ENCODE measurements at regions not wholly inside any gene's neighbourhood (a gene's known extent, or its start where the extent isn't known, plus 50 kb on each side); places are given as distances from the start of the nearest gene placed in this dataset.

- no peaks in the 10 kb centered on the region for H3K4me1 ChIP-seq (ENCODE audit: control insufficient read depth, insufficient read depth, low read length)
- no CpG with 5 or more reads among the region's 2 CpGs for WGBS (ENCODE audit: insufficient coverage, low lambda C conversion rate)
- H3K9me3 ChIP-seq (ENCODE audit: control insufficient read depth, low read depth, low read length), result no peaks in the 10 kb centered on the region
- no peak overlapping the region for H3K4me3 ChIP-seq (ENCODE audit: low read length)
- H3K27me3 ChIP-seq (ENCODE audit: control insufficient read depth, insufficient read depth, low read length), result no peaks in the 10 kb centered on the region
- H3K36me3 ChIP-seq (ENCODE audit: control insufficient read depth, insufficient read depth, low read length), result no peaks in the 10 kb centered on the region
- no peak overlapping the region for H3K27ac ChIP-seq (ENCODE audit: low read length)
- DNase-seq, result no peak
Measured at GRCh38 chr3:94179059-94179458, 116.2 kb downstream of the NSUN3 start.

- DNase-seq, result no peak
- Histone ChIP-seq H3K4me3 (ENCODE audit: low read length) (no peak overlapping the region), H3K27me3 (ENCODE audit: control insufficient read depth, insufficient read depth, low read length) (no peaks in the 10 kb centered on the region), H3K4me1 (ENCODE audit: control insufficient read depth, insufficient read depth, low read length) (no peaks in the 10 kb centered on the region), H3K27ac (ENCODE audit: low read length) (no peak overlapping the region), H3K9me3 (ENCODE audit: control insufficient read depth, low read depth, low read length) (no peaks in the 10 kb centered on the region), H3K36me3 (ENCODE audit: control insufficient read depth, insufficient read depth, low read length) (no peaks in the 10 kb centered on the region)
- WGBS (ENCODE audit: insufficient coverage, low lambda C conversion rate), result 80% methylated on average over 1 of the region's 6 CpGs
Measured at GRCh38 chr3:94183551-94183950, 120.7 kb downstream of the NSUN3 start.

GRCh38 chr3:94184781-94185180 lies 121.9 kb downstream of the NSUN3 start:
- no peak overlapping the region for H3K4me3 ChIP-seq (ENCODE audit: low read length)
- H3K27ac ChIP-seq (ENCODE audit: low read length), result no peak overlapping the region
- no peaks in the 10 kb centered on the region for H3K9me3 ChIP-seq (ENCODE audit: control insufficient read depth, low read depth, low read length)
- H3K27me3 ChIP-seq (ENCODE audit: control insufficient read depth, insufficient read depth, low read length), result no peaks in the 10 kb centered on the region
- no peaks in the 10 kb centered on the region for H3K36me3 ChIP-seq (ENCODE audit: control insufficient read depth, insufficient read depth, low read length)
- no peaks in the 10 kb centered on the region for H3K4me1 ChIP-seq (ENCODE audit: control insufficient read depth, insufficient read depth, low read length)
- WGBS (ENCODE audit: insufficient coverage, low lambda C conversion rate), result 0% methylated on average over 1 of the region's 1 CpG
- DNase-seq, result no peak

- WGBS (ENCODE audit: insufficient coverage, low lambda C conversion rate), result 80% methylated on average over 2 of the region's 2 CpGs
- no peak overlapping the region for H3K27ac ChIP-seq (ENCODE audit: low read length)
- DNase-seq, result no peak
- H3K9me3 ChIP-seq (ENCODE audit: control insufficient read depth, low read depth, low read length), result no peaks in the 10 kb centered on the region
- H3K36me3 ChIP-seq (ENCODE audit: control insufficient read depth, insufficient read depth, low read length), result no peaks in the 10 kb centered on the region
- H3K27me3 ChIP-seq (ENCODE audit: control insufficient read depth, insufficient read depth, low read length), result no peaks in the 10 kb centered on the region
- no peaks in the 10 kb centered on the region for H3K4me1 ChIP-seq (ENCODE audit: control insufficient read depth, insufficient read depth, low read length)
- no peak overlapping the region for H3K4me3 ChIP-seq (ENCODE audit: low read length)
Measured at GRCh38 chr3:94185753-94186152, 122.9 kb downstream of the NSUN3 start.

- H3K27me3 ChIP-seq (ENCODE audit: control insufficient read depth, insufficient read depth, low read length), result no peaks in the 10 kb centered on the region
- H3K9me3 ChIP-seq (ENCODE audit: control insufficient read depth, low read depth, low read length), result no peaks in the 10 kb centered on the region
- H3K36me3 ChIP-seq (ENCODE audit: control insufficient read depth, insufficient read depth, low read length), result no peaks in the 10 kb centered on the region
- H3K27ac ChIP-seq (ENCODE audit: low read length), result no peak overlapping the region
- WGBS (ENCODE audit: insufficient coverage, low lambda C conversion rate), result 83% methylated on average over 1 of the region's 2 CpGs
- no peak for DNase-seq
- H3K4me1 ChIP-seq (ENCODE audit: control insufficient read depth, insufficient read depth, low read length), result no peaks in the 10 kb centered on the region
- no peak overlapping the region for H3K4me3 ChIP-seq (ENCODE audit: low read length)
Measured at GRCh38 chr3:94187697-94188096, 124.8 kb downstream of the NSUN3 start.

- H3K9me3 ChIP-seq (ENCODE audit: control insufficient read depth, low read depth, low read length), result no peaks in the 10 kb centered on the region
- no peaks in the 10 kb centered on the region for H3K27me3 ChIP-seq (ENCODE audit: control insufficient read depth, insufficient read depth, low read length)
- H3K27ac ChIP-seq (ENCODE audit: low read length), result no peak overlapping the region
- H3K36me3 ChIP-seq (ENCODE audit: control insufficient read depth, insufficient read depth, low read length), result no peaks in the 10 kb centered on the region
- H3K4me3 ChIP-seq (ENCODE audit: low read length), result no peak overlapping the region
- 100% methylated on average over 1 of the region's 2 CpGs for WGBS (ENCODE audit: insufficient coverage, low lambda C conversion rate)
- no peaks in the 10 kb centered on the region for H3K4me1 ChIP-seq (ENCODE audit: control insufficient read depth, insufficient read depth, low read length)
- DNase-seq, result no peak
Measured at GRCh38 chr3:94195381-94195780, 132.5 kb downstream of the NSUN3 start.

- Histone ChIP-seq H3K9me3 (ENCODE audit: control insufficient read depth, low read depth, low read length) (no peaks in the 10 kb centered on the region), H3K4me1 (ENCODE audit: control insufficient read depth, insufficient read depth, low read length) (no peaks in the 10 kb centered on the region), H3K36me3 (ENCODE audit: control insufficient read depth, insufficient read depth, low read length) (no peaks in the 10 kb centered on the region), H3K27ac (ENCODE audit: low read length) (no peak overlapping the region), H3K4me3 (ENCODE audit: low read length) (no peak overlapping the region), H3K27me3 (ENCODE audit: control insufficient read depth, insufficient read depth, low read length) (no peaks in the 10 kb centered on the region)
- 94% methylated on average over 2 of the region's 2 CpGs for WGBS (ENCODE audit: insufficient coverage, low lambda C conversion rate)
- no peak for DNase-seq
Measured at GRCh38 chr3:94206291-94206690, 143.4 kb downstream of the NSUN3 start.

GRCh38 chr3:94210256-94210655 lies 147.4 kb downstream of the NSUN3 start:
- no peak overlapping the region for H3K27ac ChIP-seq (ENCODE audit: low read length)
- no peaks in the 10 kb centered on the region for H3K4me1 ChIP-seq (ENCODE audit: control insufficient read depth, insufficient read depth, low read length)
- H3K9me3 ChIP-seq (ENCODE audit: control insufficient read depth, low read depth, low read length), result no peaks in the 10 kb centered on the region
- no peaks in the 10 kb centered on the region for H3K27me3 ChIP-seq (ENCODE audit: control insufficient read depth, insufficient read depth, low read length)
- H3K4me3 ChIP-seq (ENCODE audit: low read length), result no peak overlapping the region
- no peak for DNase-seq
- WGBS (ENCODE audit: insufficient coverage, low lambda C conversion rate), result no CpG with 5 or more reads among the region's 1 CpG
- no peaks in the 10 kb centered on the region for H3K36me3 ChIP-seq (ENCODE audit: control insufficient read depth, insufficient read depth, low read length)

- H3K4me3 ChIP-seq (ENCODE audit: low read length), result no peak overlapping the region
- WGBS (ENCODE audit: insufficient coverage, low lambda C conversion rate), result 17% methylated on average over 1 of the region's 4 CpGs
- no peaks in the 10 kb centered on the region for H3K4me1 ChIP-seq (ENCODE audit: control insufficient read depth, insufficient read depth, low read length)
- no peak overlapping the region for H3K27ac ChIP-seq (ENCODE audit: low read length)
- no peaks in the 10 kb centered on the region for H3K36me3 ChIP-seq (ENCODE audit: control insufficient read depth, insufficient read depth, low read length)
- DNase-seq, result no peak
- no peaks in the 10 kb centered on the region for H3K27me3 ChIP-seq (ENCODE audit: control insufficient read depth, insufficient read depth, low read length)
- no peaks in the 10 kb centered on the region for H3K9me3 ChIP-seq (ENCODE audit: control insufficient read depth, low read depth, low read length)
Measured at GRCh38 chr3:94217406-94217805, 154.5 kb downstream of the NSUN3 start.

- Histone ChIP-seq H3K4me1 (ENCODE audit: control insufficient read depth, insufficient read depth, low read length) (no peaks in the 10 kb centered on the region), H3K4me3 (ENCODE audit: low read length) (no peak overlapping the region), H3K36me3 (ENCODE audit: control insufficient read depth, insufficient read depth, low read length) (no peaks in the 10 kb centered on the region), H3K27ac (ENCODE audit: low read length) (no peak overlapping the region), H3K9me3 (ENCODE audit: control insufficient read depth, low read depth, low read length) (no peaks in the 10 kb centered on the region), H3K27me3 (ENCODE audit: control insufficient read depth, insufficient read depth, low read length) (no peaks in the 10 kb centered on the region)
- WGBS (ENCODE audit: insufficient coverage, low lambda C conversion rate), result 90% methylated on average over 2 of the region's 2 CpGs
- no peak for DNase-seq
Measured at GRCh38 chr3:94220426-94220825, 157.6 kb downstream of the NSUN3 start.

- H3K4me3 ChIP-seq (ENCODE audit: low read length), result no peak overlapping the region
- H3K27me3 ChIP-seq (ENCODE audit: control insufficient read depth, insufficient read depth, low read length), result no peaks in the 10 kb centered on the region
- no peak for DNase-seq
- H3K4me1 ChIP-seq (ENCODE audit: control insufficient read depth, insufficient read depth, low read length), result no peaks in the 10 kb centered on the region
- H3K36me3 ChIP-seq (ENCODE audit: control insufficient read depth, insufficient read depth, low read length), result no peaks in the 10 kb centered on the region
- no peaks in the 10 kb centered on the region for H3K9me3 ChIP-seq (ENCODE audit: control insufficient read depth, low read depth, low read length)
- H3K27ac ChIP-seq (ENCODE audit: low read length), result no peak overlapping the region
Measured at GRCh38 chr3:94221829-94222228, 159.0 kb downstream of the NSUN3 start.
